HG03280 (cell line): ENCODE measurements at regions not wholly inside any gene's neighbourhood (a gene's known extent, or its start where the extent isn't known, plus 50 kb on each side); places are given as distances from the start of the nearest gene placed in this dataset.

ENCODE experiments used
- ATAC-seq: cut with Tn5 transposase; IDR thresholded peaks from one replicate; pipeline ENCODE4 v1.9.1; 2021; ENCODE audit warnings: mild to moderate bottlenecking, moderate library complexity; ENCODE audit not compliant: unreplicated experiment

- no peak for ATAC-seq
Measured at GRCh38 chr18:8499810-8500675, 109.2 kb upstream of the RAB12 start.

- no peak for ATAC-seq
Measured at GRCh38 chr18:8501044-8501443, 108.2 kb upstream of the RAB12 start.

DNA sequence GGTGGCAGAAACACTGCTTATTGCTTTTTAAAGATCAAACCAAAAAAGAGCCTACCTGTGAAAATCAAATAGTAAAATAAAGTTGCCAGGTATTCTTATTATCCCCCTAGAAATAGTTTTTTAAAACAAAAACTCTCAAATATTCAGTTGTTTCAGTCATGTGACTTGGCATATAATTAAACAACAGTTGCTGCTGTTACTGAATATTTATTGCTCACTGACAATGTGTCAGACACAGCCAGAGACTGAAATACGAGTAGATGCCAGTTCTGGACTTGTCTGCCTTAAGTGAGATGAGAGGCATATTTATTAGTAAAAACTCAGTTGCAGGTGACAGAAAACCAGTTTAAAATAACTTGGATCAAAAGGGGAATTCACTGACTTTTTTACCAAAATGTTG, 106.0 kb upstream of the RAB12 start:
- no peak for ATAC-seq

DNA sequence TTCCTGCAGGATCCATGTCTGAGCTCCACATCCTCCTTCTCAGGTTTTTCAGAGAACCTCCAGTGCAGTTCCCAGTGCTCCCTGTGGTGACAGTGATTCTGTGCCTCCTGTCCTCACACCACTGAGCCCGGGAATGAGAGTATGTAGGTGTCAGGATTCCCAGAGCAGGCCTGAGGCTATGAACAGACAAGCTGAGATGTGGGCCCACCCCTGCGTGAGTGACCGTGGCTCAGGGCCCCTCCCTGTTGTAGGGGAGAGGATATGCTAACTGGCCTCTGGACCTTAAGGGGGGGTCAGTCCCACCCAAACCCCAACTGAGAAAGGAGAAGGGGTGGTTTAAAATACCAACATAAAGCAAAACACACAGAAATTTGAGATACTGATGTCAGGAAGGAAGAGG, 104.8 kb upstream of the RAB12 start:
- ATAC-seq: no peak

- no peak for ATAC-seq
Measured at GRCh38 chr18:8504880-8505435, 104.3 kb upstream of the RAB12 start.

GRCh38 chr18:8506251-8507049, 102.8 kb upstream of the RAB12 start:
- no peak for ATAC-seq

DNA sequence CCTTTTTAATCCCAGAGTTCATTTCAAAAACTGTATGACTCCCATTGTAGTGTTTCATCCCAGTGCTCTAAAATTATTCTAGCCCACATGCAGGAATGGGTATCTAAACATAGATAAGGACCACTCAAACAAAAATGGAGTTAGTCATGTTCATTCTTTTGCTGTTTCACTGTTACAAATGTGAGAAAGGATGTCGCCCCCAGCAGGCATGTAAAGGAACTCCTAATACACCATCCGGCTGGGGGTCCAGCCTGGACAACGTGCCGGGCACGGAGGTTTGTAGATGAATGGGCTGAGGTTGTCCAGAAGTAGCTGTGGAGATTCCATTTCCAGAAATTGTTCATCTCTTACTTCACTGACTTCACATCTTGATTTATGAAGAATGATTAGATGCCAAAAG, 101.9 kb upstream of the RAB12 start:
- no peak for ATAC-seq

- no peak for ATAC-seq
Measured at GRCh38 chr18:8507915-8508705, 101.1 kb upstream of the RAB12 start.

- ATAC-seq: no peak
Measured at GRCh38 chr18:8513249-8513648, 96.0 kb upstream of the RAB12 start.

GRCh38 chr18:8514409-8514808, 94.8 kb upstream of the RAB12 start:
- ATAC-seq: no peak

GRCh38 chr18:8515142-8515865, 93.9 kb upstream of the RAB12 start:
- ATAC-seq: no peak

GRCh38 chr18:8516371-8517250, 92.6 kb upstream of the RAB12 start:
- no peak for ATAC-seq

- ATAC-seq: no peak
Measured at GRCh38 chr18:8517276-8517675, 92.0 kb upstream of the RAB12 start.

GRCh38 chr18:8519102-8519501, 90.1 kb upstream of the RAB12 start:
- ATAC-seq: no peak

GRCh38 chr18:8520266-8520665, 89.0 kb upstream of the RAB12 start:
- no peak for ATAC-seq

DNA sequence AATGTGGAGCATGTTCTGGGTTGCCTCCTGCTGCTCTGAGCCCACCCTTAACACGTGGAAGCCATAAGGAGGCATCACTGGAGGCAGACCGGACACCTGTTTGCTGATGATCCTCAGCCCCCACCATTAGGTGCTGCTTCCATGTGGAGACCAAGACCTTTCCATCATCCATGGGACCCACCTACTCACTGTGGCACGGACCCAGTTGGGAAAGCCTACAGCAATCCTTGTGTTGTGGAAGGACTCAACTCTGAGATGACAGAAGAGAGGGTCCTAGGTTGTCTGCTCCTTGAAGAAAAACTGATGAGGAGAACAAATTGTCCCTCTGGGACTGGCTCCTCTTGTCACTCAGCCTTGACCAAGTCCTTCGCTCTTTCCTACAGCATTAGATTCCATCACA, 86.5 kb upstream of the RAB12 start:
- no peak for ATAC-seq

DNA sequence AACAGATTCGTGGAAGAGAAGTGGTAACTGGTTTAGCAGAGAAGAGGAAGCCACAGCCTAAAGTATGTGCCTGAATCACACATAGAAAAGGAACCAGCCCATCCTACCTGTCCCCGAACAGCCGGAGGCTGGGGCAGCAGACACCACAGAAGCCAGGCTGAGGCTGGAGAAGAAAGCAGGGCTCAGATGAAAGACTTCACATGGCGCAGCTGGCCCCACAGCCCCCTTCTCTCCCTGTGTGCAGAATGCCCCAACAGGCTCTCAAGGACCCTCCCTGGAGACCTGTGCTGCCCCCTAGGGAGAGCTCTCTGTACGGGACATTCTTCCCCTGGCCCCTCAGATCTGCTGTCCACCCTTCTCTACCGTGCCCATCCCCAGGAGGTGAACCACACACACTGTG, 83.5 kb upstream of the RAB12 start:
- no peak for ATAC-seq

DNA sequence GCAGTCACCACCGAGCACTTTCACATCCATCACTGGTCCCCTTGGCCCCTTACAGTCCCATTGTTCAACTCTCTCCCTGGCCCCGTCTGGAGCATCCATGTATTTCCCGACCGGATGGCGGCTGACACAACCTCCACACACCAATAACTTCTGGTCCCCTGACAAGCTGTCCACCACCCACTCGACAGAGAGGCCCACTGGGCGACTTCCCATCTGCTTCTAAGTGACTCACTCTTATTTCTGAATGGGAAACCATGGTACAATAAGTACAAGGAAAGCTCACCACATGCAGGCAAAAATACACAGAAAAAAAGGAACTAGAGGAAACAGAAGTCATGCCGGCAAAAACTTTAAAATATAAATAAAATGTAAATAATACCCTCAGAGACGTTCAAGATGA, 82.9 kb upstream of the RAB12 start:
- no peak for ATAC-seq

DNA sequence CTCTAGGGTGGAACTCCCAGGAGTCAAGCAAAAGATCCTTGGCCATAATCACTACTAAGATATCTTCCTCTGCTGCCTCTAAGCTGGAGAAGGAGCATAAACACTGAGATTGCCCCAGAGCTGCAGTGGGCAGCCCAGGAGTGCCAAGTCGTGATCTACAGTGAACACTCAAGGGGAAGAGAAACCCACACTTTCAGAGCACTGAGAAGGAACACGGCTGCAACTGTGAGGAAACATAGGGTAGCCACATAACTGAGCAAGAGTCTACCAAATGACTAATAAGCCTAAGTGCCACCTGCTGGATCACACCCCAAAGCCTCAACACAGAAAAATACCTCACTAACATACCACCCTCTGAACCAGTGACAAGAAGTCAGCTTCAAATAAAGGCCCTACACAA, 79.6 kb upstream of the RAB12 start:
- ATAC-seq: no peak
